ENCODE measurements at regions not wholly inside any gene's neighbourhood (a gene's known extent, or its start where the extent isn't known, plus 50 kb on each side); places are given as distances from the start of the nearest gene placed in this dataset.

- Histone ChIP-seq H3K27me3 (ENCODE audit: insufficient read depth, low read depth) (no peaks in the 10 kb centered on the region), H3K27ac (no peak overlapping the region), H3K4me1 (replicated peaks; ENCODE audit: insufficient read depth) (no peaks in the 10 kb centered on the region), H3K9me2 (ENCODE audit: insufficient read depth) (no peaks in the 10 kb centered on the region), H3K9me3 (ENCODE audit: insufficient read depth, low read depth) (no peaks in the 10 kb centered on the region), H3K4me2 (no peak overlapping the region), H3F3A (ENCODE audit: insufficient read depth, low read depth) (no peaks in the 10 kb centered on the region), H3K4me3 (no peak overlapping the region), H2AFZ (no peak overlapping the region), H3K79me2 (ENCODE audit: low read depth) (no peaks in the 10 kb centered on the region), H4K20me1 (ENCODE audit: insufficient read depth) (no peaks in the 10 kb centered on the region), H3K36me3 (ENCODE audit: low read depth) (no peaks in the 10 kb centered on the region)
- POLR2A ChIA-PET (ENCODE audit: unreplicated experiment) = no interaction called here
- intact Hi-C loops (cut with micrococcal nuclease; ENCODE audit: unreplicated experiment) = no loop called here
- TF ChIP-seq EZH2 (IDR thresholded peaks at IDR 0.05; ENCODE audit: low read depth) = no peak
- TF ChIP-seq, protein P1, sequence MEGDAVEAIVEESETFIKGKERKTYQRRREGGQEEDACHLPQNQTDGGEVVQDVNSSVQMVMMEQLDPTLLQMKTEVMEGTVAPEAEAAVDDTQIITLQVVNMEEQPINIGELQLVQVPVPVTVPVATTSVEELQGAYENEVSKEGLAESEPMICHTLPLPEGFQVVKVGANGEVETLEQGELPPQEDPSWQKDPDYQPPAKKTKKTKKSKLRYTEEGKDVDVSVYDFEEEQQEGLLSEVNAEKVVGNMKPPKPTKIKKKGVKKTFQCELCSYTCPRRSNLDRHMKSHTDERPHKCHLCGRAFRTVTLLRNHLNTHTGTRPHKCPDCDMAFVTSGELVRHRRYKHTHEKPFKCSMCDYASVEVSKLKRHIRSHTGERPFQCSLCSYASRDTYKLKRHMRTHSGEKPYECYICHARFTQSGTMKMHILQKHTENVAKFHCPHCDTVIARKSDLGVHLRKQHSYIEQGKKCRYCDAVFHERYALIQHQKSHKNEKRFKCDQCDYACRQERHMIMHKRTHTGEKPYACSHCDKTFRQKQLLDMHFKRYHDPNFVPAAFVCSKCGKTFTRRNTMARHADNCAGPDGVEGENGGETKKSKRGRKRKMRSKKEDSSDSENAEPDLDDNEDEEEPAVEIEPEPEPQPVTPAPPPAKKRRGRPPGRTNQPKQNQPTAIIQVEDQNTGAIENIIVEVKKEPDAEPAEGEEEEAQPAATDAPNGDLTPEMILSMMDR (conservative IDR thresholded peaks at IDR 0.05) = no peak
- CTCF ChIA-PET = no interaction called here
- no TSS peak for BruUV-seq (replicated peaks)
- no peak for DNase-seq
Measured at GRCh38 chr9:28056466-28056865, 483.2 kb upstream of the C9orf72 start.

GRCh38 chr9:28059192-28059591 lies 485.9 kb upstream of the C9orf72 start:
- no TSS peak for BruUV-seq (replicated peaks)
- POLR2A ChIA-PET (ENCODE audit: unreplicated experiment) = no interaction called here
- intact Hi-C loops (cut with micrococcal nuclease; ENCODE audit: unreplicated experiment) = no loop called here

GRCh38 chr9:28064241-28064815 lies 491.0 kb upstream of the C9orf72 start:
- H3K4me3 ChIP-seq = no peak overlapping the region
- no peaks in the 10 kb centered on the region for H3K9me2 ChIP-seq (ENCODE audit: insufficient read depth)
- no peaks in the 10 kb centered on the region for H3K36me3 ChIP-seq (ENCODE audit: low read depth)
- H2AFZ ChIP-seq = no peak overlapping the region
- no peak for DNase-seq
- no peaks in the 10 kb centered on the region for H3K4me1 ChIP-seq (replicated peaks; ENCODE audit: insufficient read depth)
- H3K9me3 ChIP-seq (ENCODE audit: insufficient read depth, low read depth) = no peaks in the 10 kb centered on the region
- ChIA-PET POLR2A (ENCODE audit: unreplicated experiment) (no interaction called here), CTCF (no interaction called here)
- H3K27ac ChIP-seq = no peak overlapping the region
- BruUV-seq (replicated peaks) = no TSS peak
- H4K20me1 ChIP-seq (ENCODE audit: insufficient read depth) = no peaks in the 10 kb centered on the region
- H3F3A ChIP-seq (ENCODE audit: insufficient read depth, low read depth) = no peaks in the 10 kb centered on the region
- H3K79me2 ChIP-seq (ENCODE audit: low read depth) = no peaks in the 10 kb centered on the region
- no peak overlapping the region for H3K4me2 ChIP-seq
- H3K27me3 ChIP-seq (ENCODE audit: insufficient read depth, low read depth) = no peaks in the 10 kb centered on the region
- intact Hi-C loops (cut with micrococcal nuclease; ENCODE audit: unreplicated experiment) = no loop called here
- TF ChIP-seq EZH2 (IDR thresholded peaks at IDR 0.05; ENCODE audit: low read depth) = no peak
- TF ChIP-seq, protein P1 (conservative IDR thresholded peaks at IDR 0.05) = no peak

More at GRCh38 chr9:28059192-28059591, 485.9 kb upstream of the C9orf72 start:
- no peaks in the 10 kb centered on the region for H3K27me3 ChIP-seq (ENCODE audit: insufficient read depth, low read depth)
- H3K4me3 ChIP-seq = no peak overlapping the region
- no peaks in the 10 kb centered on the region for H3K9me2 ChIP-seq (ENCODE audit: insufficient read depth)
- DNase-seq = no peak
- H4K20me1 ChIP-seq (ENCODE audit: insufficient read depth) = no peaks in the 10 kb centered on the region
- no peak overlapping the region for H3K27ac ChIP-seq
- no peaks in the 10 kb centered on the region for H3K4me1 ChIP-seq (replicated peaks; ENCODE audit: insufficient read depth)
- no peak overlapping the region for H3K4me2 ChIP-seq
- H3K9me3 ChIP-seq (ENCODE audit: insufficient read depth, low read depth) = no peaks in the 10 kb centered on the region
- CTCF ChIA-PET = no interaction called here
- H2AFZ ChIP-seq = no peak overlapping the region
- H3F3A ChIP-seq (ENCODE audit: insufficient read depth, low read depth) = no peaks in the 10 kb centered on the region
- H3K36me3 ChIP-seq (ENCODE audit: low read depth) = no peaks in the 10 kb centered on the region
- no peaks in the 10 kb centered on the region for H3K79me2 ChIP-seq (ENCODE audit: low read depth)
- no peak for TF ChIP-seq EZH2 (IDR thresholded peaks at IDR 0.05; ENCODE audit: low read depth)
- TF ChIP-seq, protein P1 (conservative IDR thresholded peaks at IDR 0.05) = no peak

All from PC-9 (cell line).